KBM-7 (cell line): ENCODE measurements at regions not wholly inside any gene's neighbourhood (a gene's known extent, or its start where the extent isn't known, plus 50 kb on each side); places are given as distances from the start of the nearest gene placed in this dataset.

Experiments used
- DNase-seq: peaks from one replicate; pipeline ENCODE4 v3.0.0-alpha.2; 2015
- in situ Hi-C: fragments of 300-500 bp; cut with MboI; formaldehyde crosslinking; loops from 2 replicates; pipeline ENCODE4 v1.14.3; 2020; ENCODE audit warnings: low sequenced_read_pairs, low pct_unique_long_range_greater_than_20kb, mixed read lengths

DNA sequence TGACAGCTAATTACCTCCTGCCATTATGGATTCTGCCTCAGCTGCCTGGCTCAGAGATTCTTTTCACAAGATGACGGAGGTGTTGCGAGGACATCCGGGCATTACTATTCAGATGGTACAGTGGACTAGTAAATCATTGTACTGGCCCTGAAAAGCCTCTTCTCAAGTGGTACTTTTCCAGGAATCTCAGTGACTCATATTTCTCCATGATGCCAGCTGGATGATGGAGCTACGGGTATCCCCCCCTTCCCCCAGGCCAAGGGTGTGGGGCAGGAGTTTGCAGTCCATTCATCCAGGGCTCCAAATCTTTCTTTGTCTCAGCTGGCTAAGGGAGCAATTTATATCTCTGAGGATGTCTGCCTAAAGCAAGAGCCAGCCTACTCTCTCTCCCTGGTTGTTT, 107.7 kb upstream of the GPR139 start:
- no peak for DNase-seq
- in situ Hi-C loops, result no loop called here

DNA sequence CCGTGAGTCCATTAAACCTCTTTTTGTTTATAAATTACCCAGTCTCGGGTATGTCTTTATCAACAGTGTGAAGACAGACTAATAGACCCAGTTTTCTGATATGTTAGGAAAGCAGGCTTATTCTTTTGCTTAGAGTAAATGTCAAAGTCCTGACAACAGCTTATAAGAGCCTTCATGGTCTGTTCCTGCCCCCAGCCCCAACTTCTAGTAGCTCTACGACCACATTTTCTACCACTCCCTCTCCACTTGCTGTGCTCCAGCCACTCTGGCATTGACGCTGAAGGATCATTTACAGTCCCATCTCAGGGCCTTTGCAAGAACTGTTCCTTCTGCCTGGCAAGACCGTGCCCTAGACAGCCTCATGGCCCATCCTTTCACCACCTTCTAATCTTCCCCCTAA, 104.6 kb upstream of the GPR139 start:
- in situ Hi-C loops, result no loop called here
- no peak for DNase-seq

DNA sequence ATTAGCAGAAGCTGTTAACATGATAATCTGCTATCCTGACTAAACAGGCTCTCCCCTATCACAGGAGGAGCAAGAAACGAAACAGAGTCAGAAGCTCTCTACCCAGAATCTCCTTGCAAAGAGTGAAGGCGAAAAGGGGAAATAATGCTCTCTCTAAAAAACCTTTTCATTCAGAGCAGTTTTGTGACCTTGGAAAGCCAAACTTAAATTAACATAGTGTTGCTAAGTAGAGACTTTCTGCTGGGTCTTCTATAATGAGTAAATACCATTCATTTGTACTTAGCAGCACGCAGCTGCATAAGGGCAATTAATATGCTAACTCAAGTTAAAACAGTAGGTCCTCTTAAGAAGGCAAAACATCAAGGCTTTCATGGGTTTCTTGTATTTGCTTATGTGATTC, 101.7 kb upstream of the GPR139 start:
- in situ Hi-C loops, result no loop called here
- DNase-seq, result no peak

DNA sequence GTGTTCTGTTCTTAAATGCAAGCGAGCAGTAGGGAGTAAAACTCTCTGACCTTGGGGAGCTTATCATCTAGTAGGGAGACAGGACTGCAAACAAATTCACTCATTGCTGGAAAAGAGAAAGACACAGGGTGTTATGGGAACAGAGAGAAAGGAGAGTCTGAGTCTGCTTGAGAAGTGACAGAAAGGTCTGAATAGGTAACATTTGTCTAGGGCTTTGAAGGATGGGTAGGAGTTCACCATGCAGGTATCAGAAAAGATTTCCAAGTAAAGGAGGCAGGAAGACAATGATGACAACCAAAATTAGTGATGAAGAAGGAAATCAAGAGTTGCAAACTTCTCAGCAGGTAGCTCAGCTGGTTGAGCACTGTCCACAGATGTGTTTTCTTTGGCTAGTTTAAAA, 93.6 kb upstream of the GPR139 start:
- in situ Hi-C loops, result no loop called here

DNA sequence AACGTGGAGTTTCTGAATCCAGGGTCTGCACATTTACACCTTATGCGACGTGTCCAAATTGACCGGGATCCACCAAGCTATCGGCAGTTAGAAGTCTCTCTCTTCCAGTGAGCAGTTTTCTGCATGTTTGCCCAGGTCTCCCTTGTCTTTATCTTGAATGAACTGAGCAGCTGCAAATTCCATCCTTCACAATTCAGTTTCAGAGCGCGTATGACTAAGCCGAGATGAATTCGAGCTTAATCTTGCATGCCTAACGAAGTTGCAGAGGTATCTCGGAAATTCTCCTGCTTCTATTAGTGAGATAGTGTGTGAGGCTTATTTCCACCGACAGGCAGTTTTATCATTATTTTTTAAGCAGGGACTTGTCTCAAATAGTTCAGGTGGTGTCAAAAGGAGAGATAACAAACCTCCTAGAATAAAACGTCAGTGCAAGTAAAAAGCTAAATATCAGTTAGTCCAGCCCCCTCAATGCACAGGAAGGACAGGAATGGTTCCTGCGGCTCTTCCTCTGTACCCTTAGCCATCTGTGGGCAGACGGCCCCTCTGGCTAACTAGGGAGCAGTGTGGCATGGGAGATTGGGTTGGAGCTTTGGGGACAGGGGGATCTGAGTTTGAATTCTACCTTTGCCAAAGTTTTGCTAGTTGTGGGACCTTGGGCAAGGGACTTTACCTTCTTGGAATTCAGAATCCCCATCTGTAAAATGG, 93.0 kb upstream of the GPR139 start:
- in situ Hi-C loops, result no loop called here
- no peak for DNase-seq

More for the DNA sequence above, 93.6 kb upstream of the GPR139 start:
- DNase-seq, result no peak

DNA sequence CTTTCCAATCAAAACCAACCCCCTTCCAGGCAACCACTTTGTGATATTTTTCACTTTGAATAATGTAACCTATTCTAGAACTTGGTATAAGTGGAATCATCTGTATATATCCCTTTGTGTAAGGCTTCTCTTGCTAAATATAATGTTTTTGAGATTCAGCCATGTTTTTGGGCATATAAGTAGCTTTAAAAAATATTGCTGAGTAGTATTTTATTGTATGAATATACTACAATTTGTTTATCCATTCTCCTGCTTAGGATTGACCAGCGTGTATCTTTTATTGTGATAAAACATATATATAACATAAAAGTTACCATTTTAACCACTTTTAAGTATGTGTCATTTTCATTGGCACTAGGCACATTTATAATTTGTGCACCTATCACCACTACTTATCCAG, 79.8 kb upstream of the GPR139 start:
- DNase-seq, result no peak
- in situ Hi-C loops, result no loop called here

DNA sequence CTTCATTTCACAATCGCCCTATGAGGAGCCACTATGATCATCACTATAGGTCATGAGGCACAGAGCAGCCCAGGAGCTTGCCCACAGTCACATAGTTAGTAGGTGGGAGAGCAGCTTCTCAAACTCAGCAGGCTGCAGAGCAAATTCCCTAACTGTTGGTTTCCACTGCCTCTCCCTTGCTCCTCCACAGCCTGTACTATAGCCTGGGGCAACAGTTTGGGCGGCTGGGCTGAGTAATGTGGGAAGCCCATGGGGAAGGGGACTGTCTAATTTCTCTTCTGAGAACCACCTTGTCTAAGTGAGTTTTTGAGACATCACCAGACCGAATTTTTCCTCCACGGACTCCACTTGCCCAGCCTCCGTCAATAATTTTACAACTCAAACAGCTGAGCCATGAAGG, 73.4 kb upstream of the GPR139 start:
- no peak for DNase-seq
- in situ Hi-C loops, result no loop called here

DNA sequence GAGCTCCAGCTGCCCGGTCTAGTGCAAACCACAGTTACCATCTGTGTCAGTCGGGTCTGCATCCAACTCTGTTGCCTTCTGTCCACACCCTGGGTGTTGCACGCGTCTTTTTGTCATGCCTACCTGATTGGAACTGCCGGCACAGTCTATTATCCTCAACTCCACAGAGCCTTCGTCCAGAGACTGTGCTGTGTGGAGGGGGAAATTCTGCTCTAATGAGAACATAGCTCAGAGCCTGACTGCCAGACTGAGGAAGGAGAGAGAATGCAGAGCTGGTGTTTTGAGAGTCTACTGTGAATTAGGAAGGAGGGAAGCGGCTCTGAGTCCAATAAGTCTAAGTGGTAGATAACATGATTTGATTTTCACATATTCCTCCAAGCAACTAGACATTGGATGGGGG, 68.3 kb upstream of the GPR139 start:
- in situ Hi-C loops, result no loop called here
- no peak for DNase-seq

DNA sequence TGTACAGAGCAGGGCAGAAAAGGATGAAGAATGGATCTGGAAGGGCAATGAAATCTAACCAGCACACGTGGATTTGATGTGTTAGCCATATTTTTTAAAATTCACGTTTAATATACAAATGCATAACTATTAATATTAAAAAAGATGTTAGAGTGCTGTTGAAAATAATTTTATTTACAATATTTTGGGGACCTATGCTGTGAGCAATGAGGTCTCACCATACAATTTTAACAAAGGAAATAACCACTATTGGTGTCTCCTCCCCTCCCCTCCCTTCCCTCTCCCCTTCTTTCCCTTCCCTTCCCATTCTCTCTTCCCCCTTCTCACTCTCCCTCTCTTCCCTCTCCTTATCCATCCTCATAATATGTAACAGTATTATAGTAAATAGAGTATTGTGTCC, 64.2 kb upstream of the GPR139 start:
- no peak for DNase-seq
- in situ Hi-C loops, result no loop called here

DNA sequence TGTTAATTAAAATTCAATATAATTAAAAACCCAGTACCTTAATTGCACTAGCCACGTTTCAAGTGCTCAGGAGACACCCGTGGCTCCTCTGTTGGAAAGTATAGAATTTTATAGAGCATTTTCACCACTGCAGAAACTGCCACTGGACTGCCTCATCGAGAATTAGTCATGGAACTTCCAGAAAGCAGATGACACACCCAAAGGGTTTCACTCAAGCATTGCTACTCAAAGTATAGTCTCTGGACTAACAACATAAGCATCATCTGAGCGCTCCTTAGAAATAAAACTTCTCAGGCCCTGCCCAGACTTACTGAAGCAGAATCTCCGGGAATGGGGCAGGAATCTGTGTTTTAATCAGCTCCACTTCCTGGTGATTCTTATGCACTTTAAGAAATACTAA, 63.5 kb upstream of the GPR139 start:
- in situ Hi-C loops, result no loop called here
- DNase-seq, result no peak

DNA sequence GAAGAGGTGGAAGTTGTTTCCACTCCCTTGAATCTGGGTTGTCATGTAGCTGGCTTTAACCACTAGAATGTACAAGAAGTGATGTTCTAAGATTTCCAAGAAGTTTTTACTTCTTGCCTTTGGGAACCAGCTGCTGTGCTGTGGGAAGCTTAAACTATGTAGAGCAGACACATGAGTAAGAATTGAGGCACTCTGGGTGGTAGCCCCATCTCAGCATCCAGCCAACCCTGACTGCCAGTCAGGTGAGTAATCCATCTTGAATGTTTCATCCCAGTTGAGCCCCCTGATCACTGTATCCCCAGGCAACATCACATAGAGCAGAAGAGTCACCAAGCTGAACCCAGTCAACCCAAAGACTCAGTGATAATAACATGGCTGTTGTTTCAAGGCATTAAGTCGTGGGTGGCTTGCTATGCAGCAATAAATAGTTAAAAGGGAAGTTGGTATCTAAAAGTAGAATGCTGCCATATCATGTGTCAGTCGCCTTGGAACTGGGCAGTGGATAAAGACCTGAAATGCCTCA, 62.8 kb upstream of the GPR139 start:
- no peak for DNase-seq
- in situ Hi-C loops, result no loop called here

DNA sequence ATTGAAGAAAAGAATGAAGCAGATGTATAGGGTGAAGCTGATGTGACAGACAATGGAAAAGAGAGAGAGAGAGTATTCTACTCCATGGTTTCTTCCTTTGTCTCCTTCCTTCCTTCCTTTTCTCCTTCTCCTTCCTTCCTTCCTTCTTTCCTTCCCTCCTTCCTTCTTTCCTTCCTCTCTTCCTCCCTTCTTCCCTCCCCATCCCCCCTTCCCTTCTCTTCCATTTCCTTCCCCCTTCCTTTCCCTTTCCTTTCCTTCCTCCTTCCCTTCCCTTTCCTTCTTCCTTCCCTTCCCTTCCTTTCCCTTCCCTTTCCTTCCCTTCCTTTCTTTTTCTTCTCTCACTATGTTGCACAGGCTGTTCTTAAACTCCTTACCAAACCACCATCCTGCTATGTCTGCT, 55.7 kb upstream of the GPR139 start:
- in situ Hi-C loops, result no loop called here
- DNase-seq, result no peak
